ENCODE measurements at regions not wholly inside any gene's neighbourhood (a gene's known extent, or its start where the extent isn't known, plus 50 kb on each side); places are given as distances from the start of the nearest gene placed in this dataset.
A peak's percentile ranks its signal among the peaks of the same experiment; 100 is the strongest.

GRCh38 chr6:164104432-164104831, 689.9 kb downstream of the QKI start:
- peaks cover 32% of the 10 kb centered on the region for H3K4me1 Mint-ChIP-seq (ENCODE audit: unreplicated experiment)
- no peak for DNase-seq (ENCODE audit: low spot score)
- H3K9me3 Mint-ChIP-seq (ENCODE audit: unreplicated experiment), result no peaks in the 10 kb centered on the region
- no peak for TF ChIP-seq CTCF (IDR thresholded peaks at IDR 0.05; ENCODE audit: unreplicated experiment)
- H3K36me3 Mint-ChIP-seq (ENCODE audit: low read depth, unreplicated experiment), result peaks cover 4% of the 10 kb centered on the region
- peaks cover 1% of the 10 kb centered on the region for H3K27me3 Mint-ChIP-seq (ENCODE audit: unreplicated experiment)
- H3K4me3 Mint-ChIP-seq (ENCODE audit: unreplicated experiment), result no peak overlapping the region
- no peak overlapping the region for H3K27ac Mint-ChIP-seq (ENCODE audit: unreplicated experiment)

GRCh38 chr6:164102693-164103092, 688.2 kb downstream of the QKI start:
- DNase-seq (ENCODE audit: low spot score), result no peak
- no peaks in the 10 kb centered on the region for H3K9me3 Mint-ChIP-seq (ENCODE audit: unreplicated experiment)
- peak overlapping the region; percentile 0 for H3K4me3 Mint-ChIP-seq (ENCODE audit: unreplicated experiment)
- H3K36me3 Mint-ChIP-seq (ENCODE audit: low read depth, unreplicated experiment), result peaks cover 4% of the 10 kb centered on the region
- no peak for TF ChIP-seq CTCF (IDR thresholded peaks at IDR 0.05; ENCODE audit: unreplicated experiment)
- peaks cover 4% of the 10 kb centered on the region for H3K27me3 Mint-ChIP-seq (ENCODE audit: unreplicated experiment)
- H3K4me1 Mint-ChIP-seq (ENCODE audit: unreplicated experiment), result peaks cover 48% of the 10 kb centered on the region
- peak overlapping the region; percentile 93 for H3K27ac Mint-ChIP-seq (ENCODE audit: unreplicated experiment)

GRCh38 chr6:164101859-164102258, 687.3 kb downstream of the QKI start:
- Mint-ChIP-seq H3K9me3 (ENCODE audit: unreplicated experiment) (no peaks in the 10 kb centered on the region), H3K4me3 (ENCODE audit: unreplicated experiment) (peak overlapping the region; percentile 0), H3K4me1 (ENCODE audit: unreplicated experiment) (peaks cover 56% of the 10 kb centered on the region), H3K27ac (ENCODE audit: unreplicated experiment) (peak overlapping the region; percentile 93), H3K27me3 (ENCODE audit: unreplicated experiment) (peaks cover 7% of the 10 kb centered on the region), H3K36me3 (ENCODE audit: low read depth, unreplicated experiment) (peaks cover 4% of the 10 kb centered on the region)
- DNase-seq (ENCODE audit: low spot score), result no peak
- no peak for TF ChIP-seq CTCF (IDR thresholded peaks at IDR 0.05; ENCODE audit: unreplicated experiment)

- Mint-ChIP-seq H3K4me3 (ENCODE audit: unreplicated experiment) (no peak overlapping the region), H3K4me1 (ENCODE audit: unreplicated experiment) (peaks cover 72% of the 10 kb centered on the region), H3K27me3 (ENCODE audit: unreplicated experiment) (peaks cover 7% of the 10 kb centered on the region), H3K27ac (ENCODE audit: unreplicated experiment) (peak overlapping the region; percentile 93), H3K9me3 (ENCODE audit: unreplicated experiment) (no peaks in the 10 kb centered on the region), H3K36me3 (ENCODE audit: low read depth, unreplicated experiment) (peaks cover 4% of the 10 kb centered on the region)
- TF ChIP-seq CTCF (IDR thresholded peaks at IDR 0.05; ENCODE audit: unreplicated experiment), result no peak
- DNase-seq (ENCODE audit: low spot score), result no peak
These were observed 684.8 kb downstream of the QKI start for GRCh38 chr6:164099269-164099865.

- TF ChIP-seq CTCF (IDR thresholded peaks at IDR 0.05; ENCODE audit: unreplicated experiment), result no peak
- Mint-ChIP-seq H3K27me3 (ENCODE audit: unreplicated experiment) (peaks cover 7% of the 10 kb centered on the region), H3K4me3 (ENCODE audit: unreplicated experiment) (no peak overlapping the region), H3K36me3 (ENCODE audit: low read depth, unreplicated experiment) (peaks cover 4% of the 10 kb centered on the region), H3K9me3 (ENCODE audit: unreplicated experiment) (no peaks in the 10 kb centered on the region), H3K4me1 (ENCODE audit: unreplicated experiment) (peaks cover 72% of the 10 kb centered on the region), H3K27ac (ENCODE audit: unreplicated experiment) (peak overlapping the region; percentile 93)
- DNase-seq (ENCODE audit: low spot score), result no peak
These were observed 684.3 kb downstream of the QKI start for GRCh38 chr6:164098857-164099267.
